GM12892 (cell line): ENCODE measurements at regions not wholly inside any gene's neighbourhood (a gene's known extent, or its start where the extent isn't known, plus 50 kb on each side); places are given as distances from the start of the nearest gene placed in this dataset.

Source experiments
- POLR2A ChIP-seq: IDR thresholded peaks from 2 replicates; pipeline ENCODE4 v1.6.1; 2011; ENCODE audit warnings: low read depth, low read length, control low read depth
- POLR2AphosphoS5 ChIP-seq: IDR thresholded peaks from 2 replicates; pipeline ENCODE4 v1.6.1; 2011; ENCODE audit warnings: low read depth, low read length, control low read depth
- TAF1 ChIP-seq: IDR thresholded peaks from 2 replicates; pipeline ENCODE4 v1.6.1; 2011; ENCODE audit warnings: low read depth, mild to moderate bottlenecking, control low read depth, low read length, borderline replicate concordance

- no peak for TF ChIP-seq POLR2AphosphoS5
- no peak for TF ChIP-seq POLR2A
- TF ChIP-seq TAF1: no peak
Measured at GRCh38 chr2:217505303-217505702, 497.5 kb downstream of the TNS1 start.
